Spleen (tissue), 7 donors: ENCODE measurements at regions not wholly inside any gene's neighbourhood (a gene's known extent, or its start where the extent isn't known, plus 50 kb on each side); places are given as distances from the start of the nearest gene placed in this dataset.

Experiments used
- POLR2A ChIP-seq, 3 donors: fragments of 450-650 bp; IDR thresholded peaks; one replicate each; pipeline ENCODE4 v1.5.1; 2017; ENCODE audit warnings: antibody characterized with exemption in 3 of 3, mild to moderate bottlenecking in 1 of 3
- POLR2AphosphoS5 ChIP-seq, 3 donors: sonication (generic); formaldehyde crosslinking; IDR thresholded peaks; one replicate each; pipeline ENCODE4 v1.5.1; 2017; ENCODE audit warnings: antibody characterized with exemption in 3 of 3
- TF ChIP-seq, protein P1 (sequence below), 11 experiments: fragments of 200-600 bp in 7 of 11; fragments of 450-650 bp in 4 of 11; sonication (generic) in 4 of 11; IDR thresholded peaks in 8 of 11; conservative IDR thresholded peaks in 3 of 11; 1 replicate in 7 of 11; 2 replicates in 4 of 11; pipeline versions ENCODE4 v1.4.0 to v1.8.0; 2016 to 2021; ENCODE audit warnings: antibody characterized with exemption in 11 of 11, inconsistent platforms in 4 of 11, mild to moderate bottlenecking in 1 of 11
- donor health status: DM: no; HTN: no; CAD: no; lungs with moderate emphysema.
- donor health status: DM: no; HTN: no; CAD: no.
- donor health status: DM: no; HTN: no; CAD: no.

DNA sequence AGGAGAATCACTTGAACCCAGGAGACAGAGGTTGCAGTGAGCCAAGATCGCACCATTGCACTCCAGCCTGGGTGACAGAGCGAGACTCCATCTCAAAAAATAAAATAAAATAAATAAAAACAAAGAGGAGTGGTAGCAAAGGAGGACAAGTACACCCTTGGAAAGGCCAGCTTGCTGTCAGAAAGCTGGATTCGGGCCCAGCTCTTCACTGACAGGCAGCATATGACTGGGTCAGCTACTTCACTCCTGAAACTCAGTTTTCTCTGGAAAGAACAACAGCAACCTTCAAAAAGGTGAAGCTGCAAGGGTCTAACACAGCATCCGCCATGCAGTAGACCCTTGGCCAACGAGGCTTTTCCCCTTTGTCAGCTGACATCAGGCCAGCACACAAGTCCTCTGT, 156.0 kb upstream of the TIAM1 start:
- TF ChIP-seq, protein P1, sequence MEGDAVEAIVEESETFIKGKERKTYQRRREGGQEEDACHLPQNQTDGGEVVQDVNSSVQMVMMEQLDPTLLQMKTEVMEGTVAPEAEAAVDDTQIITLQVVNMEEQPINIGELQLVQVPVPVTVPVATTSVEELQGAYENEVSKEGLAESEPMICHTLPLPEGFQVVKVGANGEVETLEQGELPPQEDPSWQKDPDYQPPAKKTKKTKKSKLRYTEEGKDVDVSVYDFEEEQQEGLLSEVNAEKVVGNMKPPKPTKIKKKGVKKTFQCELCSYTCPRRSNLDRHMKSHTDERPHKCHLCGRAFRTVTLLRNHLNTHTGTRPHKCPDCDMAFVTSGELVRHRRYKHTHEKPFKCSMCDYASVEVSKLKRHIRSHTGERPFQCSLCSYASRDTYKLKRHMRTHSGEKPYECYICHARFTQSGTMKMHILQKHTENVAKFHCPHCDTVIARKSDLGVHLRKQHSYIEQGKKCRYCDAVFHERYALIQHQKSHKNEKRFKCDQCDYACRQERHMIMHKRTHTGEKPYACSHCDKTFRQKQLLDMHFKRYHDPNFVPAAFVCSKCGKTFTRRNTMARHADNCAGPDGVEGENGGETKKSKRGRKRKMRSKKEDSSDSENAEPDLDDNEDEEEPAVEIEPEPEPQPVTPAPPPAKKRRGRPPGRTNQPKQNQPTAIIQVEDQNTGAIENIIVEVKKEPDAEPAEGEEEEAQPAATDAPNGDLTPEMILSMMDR (IDR thresholded peaks at IDR 0.05 in 8 of 11, conservative IDR thresholded peaks at IDR 0.05 in 3 of 11) = no peak
- TF ChIP-seq POLR2AphosphoS5 (IDR thresholded peaks at IDR 0.05) = no peak
- no peak for TF ChIP-seq POLR2A (IDR thresholded peaks at IDR 0.05)
